NCI-H1417 treated with DMSO at 0.1 percent for 48 hours (cell line): ENCODE measurements at regions not wholly inside any gene's neighbourhood (a gene's known extent, or its start where the extent isn't known, plus 50 kb on each side); places are given as distances from the start of the nearest gene placed in this dataset.

Source experiments
- DNase-seq: peaks from one replicate; lab custom pipeline; 2025; lab: John Stamatoyannopoulos, UW

DNA sequence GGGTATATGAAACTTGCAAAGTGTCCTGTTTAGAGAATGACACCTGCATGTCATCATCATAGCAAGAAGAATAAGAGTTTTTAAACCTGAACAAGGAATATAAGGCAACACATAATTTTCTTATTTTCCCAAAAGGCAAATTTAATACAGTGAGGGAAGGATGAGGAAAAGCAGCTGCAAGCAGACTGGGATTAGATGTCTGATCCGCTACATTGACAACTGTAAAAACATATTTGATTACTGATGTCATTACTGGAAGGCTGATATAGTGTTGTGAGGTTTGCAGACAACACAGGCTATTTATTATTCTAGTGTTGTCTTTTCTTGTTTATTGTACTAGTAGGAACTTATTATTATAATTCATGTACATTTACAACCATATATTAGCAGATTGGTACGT lies 528.7 kb downstream of the ZIC1 start:
- no peak for DNase-seq

DNA sequence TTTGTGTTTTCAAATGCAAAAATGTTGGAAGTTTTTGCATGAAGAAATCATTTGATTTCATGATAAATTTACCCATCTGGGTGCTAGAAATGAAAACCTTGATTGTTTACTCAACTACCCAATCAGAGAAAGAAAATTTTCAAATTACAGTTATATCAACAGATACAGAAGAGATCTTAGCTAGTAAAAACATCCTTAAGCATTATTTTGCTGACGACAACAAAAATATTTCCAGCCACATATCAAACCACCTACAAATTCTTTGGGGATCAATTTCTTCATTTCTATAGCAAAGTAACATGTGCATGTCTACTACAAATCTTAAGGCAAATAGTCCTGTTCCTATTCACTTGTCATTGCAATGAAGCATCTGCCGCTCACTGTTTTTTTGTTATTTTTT lies 530.3 kb downstream of the ZIC1 start:
- no peak for DNase-seq

DNA sequence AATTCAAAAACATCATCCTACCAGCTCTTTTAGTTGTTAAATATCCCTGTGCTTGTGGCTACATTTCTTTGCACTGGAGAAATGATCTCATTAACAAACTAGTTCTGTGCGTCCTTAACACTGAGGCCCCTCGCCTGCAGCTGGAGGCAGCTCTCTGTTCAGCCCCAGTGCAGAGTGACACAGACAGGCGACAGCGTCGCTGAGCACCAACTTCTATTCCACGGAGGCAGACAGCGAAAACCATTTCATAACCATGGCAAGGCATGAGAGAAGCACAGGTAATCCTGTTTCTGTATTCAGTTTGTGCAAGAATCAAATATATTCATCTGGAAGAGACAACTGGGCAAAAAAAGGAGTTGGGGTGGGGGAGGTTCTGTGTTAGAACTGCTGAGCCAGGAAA lies 530.7 kb downstream of the ZIC1 start:
- DNase-seq: no peak

DNA sequence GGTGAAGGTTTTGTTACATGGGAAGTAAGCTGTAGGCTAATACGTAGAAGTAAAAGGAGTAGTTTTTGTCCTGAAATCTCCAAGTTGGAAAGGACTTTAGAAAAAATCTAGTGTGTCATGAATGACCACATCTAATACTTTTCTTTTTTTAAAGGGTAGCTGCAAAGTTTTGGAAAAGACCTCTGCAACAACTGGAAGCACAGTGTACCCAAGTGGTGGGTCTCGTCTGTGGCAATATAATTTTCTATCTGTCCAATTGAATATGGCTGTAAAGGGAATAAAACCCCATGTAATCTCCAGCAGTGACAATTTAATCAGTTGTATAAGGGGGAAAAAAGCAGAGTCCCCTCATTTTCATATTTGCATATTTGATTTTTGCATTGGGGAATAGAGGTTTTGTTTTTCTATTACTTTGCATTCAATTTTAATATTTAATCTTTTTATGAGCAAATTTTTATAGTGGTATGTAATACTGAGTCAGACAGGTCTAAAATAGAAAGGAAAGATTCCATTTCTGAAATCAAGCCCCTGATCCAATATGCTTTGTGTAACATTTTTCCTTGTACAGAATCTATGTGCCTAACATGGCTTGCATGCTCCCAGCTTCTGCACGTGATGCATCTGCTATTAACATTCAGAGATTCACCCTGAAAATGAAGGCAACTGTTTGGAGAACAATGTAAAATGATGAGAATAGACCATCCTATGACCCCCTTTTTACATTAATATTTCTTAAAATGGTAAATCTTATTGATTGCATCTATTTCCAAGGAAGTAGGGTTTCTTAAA lies 531.4 kb downstream of the ZIC1 start:
- DNase-seq: no peak

DNA sequence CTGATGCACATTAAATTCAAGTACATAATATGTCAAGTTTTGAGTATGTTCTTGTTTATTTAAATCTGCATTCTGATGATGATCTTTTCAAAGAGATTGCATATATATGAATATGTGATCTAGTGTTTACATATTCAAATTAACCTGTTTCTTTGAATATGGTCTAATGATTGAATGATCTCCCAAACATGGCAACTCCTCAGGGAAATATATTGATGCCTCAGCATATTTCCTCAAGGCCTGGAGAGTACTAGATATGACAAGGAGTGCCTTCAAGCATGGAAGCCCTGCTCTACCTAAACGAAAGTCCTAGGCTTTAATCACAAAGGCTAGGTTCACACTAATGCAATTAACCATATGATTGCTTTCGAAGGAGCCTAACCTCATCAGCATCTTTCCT lies 532.8 kb downstream of the ZIC1 start:
- no peak for DNase-seq

DNA sequence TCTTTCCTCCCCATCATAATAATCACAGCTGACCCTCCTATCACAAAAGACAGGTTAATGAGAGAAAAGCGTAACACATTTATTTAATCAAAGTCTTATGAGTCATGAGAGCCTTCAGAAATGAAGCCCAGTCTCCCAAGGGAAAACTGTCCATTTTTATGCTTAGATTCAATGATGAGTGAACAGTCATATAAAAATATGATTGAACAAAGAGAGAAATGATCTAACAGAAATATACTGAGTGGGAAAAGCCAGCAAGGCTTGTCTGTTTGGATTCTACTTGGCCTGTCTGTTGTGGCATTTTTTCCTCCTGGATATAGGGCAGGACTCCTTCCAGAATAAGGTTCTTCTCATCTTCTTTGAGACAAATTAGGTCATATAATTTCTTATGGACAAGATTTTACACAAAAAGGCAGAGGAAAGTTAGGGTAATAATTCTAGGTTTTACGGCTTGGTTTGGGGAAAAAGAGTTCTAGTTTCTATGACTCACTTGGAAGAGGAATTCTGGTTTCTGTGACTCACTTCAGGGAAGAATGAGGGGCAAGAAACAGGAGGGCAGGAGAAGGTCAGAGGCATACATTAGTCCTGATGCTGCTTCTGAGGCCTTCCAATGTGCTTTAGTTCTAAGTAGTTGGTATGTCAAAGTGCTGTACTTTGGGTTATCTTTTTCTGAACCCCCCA lies 534.2 kb downstream of the ZIC1 start:
- no peak for DNase-seq

DNA sequence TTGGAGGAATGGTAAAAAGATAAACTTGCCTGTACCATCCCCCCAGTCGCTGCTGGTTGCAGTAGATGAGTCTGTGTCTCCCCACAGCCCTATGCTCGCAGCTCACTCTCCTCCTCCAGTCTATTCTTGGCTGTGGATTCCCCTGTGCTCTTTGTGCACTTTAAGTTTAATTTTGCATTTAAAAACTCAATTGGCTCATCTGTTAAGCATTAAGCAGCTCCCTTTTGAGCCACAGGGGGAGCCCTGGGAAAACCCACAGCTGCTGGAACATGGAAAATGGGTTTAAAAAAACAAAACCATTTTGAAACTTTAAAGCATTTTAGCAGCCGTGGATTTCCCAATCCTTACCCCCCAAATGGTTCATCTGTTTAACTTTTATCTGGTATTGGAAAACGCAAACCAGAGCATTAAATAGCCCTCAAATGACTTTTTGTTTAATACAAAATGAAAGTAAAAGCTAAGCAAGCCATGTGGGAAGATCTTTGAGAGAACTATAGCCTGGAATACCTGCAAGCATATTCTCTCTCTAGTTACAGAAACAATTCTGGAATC lies 536.9 kb downstream of the ZIC1 start:
- DNase-seq: no peak

DNA sequence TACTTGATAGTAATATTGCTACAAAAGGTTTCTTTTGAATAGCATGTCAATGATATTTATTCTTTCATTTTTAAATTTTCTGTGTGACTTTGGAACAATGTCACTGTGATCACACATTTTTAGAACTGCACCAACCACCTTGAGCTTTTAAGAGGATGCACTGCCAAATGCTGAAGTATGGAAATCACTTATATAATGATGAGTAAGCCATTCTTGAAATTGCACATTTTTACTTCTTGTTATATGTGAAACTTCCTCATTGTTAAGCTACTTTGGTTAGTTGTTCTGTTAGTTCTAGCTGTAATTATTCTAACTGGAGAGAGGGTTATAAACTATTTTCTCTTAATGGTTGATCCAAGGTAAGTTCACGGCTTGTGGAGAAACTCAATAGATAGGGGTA lies 547.5 kb downstream of the ZIC1 start:
- no peak for DNase-seq

DNA sequence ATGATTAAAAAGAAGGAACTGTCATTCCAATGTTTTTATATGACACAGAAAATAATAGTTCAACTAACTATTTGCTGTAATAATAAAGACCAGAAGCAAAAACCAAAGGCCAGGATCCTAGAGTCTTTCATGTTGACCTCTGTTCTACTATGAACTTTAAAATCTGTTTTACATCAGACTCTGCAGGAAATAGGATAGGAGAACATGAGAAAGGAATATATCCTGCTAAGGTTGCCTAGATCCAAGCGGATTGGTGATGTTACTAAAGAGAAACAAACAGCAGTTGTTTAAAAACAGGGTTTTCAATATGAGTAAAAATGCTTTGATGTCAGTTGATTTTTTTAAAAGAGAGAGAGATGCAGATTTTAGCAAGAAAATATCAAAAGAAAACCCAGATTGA lies 549.6 kb downstream of the ZIC1 start:
- DNase-seq: no peak

DNA sequence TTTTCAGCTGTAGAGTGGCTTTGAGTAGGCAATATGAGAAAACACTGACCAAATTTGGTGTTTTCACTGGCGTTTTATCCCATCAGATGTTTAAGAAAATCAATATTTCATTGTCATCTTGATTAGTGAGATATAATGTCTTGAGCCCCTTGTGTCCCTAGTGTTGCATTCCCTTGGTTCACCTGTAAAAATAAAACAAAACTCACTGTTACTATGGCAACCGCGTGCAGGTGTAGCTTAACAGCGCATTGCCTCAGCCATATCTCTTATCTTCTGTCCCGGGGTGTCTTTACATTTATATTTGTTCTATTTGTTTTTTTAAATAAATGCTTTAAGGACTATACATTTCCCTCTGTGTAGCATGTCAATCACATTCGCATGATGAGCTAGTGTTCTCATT lies 551.6 kb downstream of the ZIC1 start:
- no peak for DNase-seq

DNA sequence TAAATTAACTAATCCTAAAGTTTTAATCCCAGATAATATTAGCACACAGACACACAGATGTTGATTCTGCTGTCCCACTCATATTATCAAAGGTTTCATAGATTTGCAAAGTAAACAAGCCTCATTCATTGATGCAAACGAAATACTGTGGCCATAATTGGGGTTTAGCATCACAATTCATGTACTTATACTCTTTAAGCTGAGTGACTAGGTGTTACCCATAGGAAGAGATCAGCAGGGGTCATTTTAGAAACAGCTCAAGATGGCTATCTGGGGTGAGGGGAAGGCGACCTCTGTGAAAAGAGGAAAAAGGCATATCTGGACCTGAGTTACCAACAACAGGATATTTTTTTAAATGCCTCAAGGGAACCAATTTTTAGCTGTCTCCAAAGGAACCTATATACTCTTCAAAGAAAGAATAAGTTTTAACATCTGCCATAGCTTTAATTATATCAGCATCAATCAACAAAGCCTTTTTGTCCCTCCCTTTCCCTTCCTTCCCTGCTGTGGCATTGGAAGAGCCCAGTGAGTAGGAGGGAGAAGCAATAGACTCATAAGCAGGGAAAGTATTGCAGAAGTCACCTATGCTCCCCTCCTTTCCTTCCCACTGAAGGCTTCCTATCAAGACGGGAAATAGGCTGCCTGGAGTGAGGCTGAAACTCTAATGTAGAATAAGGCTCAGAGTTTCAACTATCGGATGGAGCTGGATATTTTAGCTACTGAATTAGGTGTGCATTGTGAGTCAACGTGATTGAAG lies 553.4 kb downstream of the ZIC1 start:
- no peak for DNase-seq

DNA sequence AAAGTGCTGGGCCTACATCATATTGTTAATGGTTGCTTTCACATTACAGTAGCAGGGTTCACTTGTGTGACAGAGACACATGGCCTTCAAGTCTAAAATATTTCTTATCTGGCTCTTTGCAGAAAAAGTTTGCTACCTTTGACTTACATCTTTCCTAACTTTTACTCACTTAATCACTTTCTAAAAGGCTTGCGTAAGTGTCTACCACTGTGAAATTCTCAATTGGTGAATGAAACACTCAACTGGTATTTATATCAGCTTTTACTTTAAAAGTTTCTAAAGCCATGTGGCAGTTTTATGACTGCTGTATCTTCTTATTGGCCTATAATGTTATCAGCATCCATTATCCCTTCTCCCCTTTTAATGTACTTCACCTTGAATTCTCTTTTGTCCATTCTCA lies 554.5 kb downstream of the ZIC1 start:
- no peak for DNase-seq

DNA sequence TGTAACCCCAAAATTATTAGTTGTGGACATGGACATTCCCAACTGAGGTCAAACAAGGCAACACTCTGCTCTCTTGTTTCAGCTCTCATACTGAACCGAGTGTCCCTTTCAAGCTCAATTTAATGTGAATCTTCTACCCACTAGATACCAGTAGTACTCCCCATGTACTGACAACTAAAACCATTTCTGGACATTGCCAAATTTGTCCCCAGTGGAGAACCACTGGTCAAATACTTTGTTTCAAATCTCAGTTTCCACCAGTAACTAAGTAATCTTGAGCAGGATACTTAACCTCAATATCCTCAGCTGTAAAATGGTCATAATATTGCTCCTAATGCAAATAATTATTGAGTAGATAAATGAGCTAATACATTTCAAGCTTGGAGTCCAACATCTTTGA lies 566.0 kb downstream of the ZIC1 start:
- no peak for DNase-seq

DNA sequence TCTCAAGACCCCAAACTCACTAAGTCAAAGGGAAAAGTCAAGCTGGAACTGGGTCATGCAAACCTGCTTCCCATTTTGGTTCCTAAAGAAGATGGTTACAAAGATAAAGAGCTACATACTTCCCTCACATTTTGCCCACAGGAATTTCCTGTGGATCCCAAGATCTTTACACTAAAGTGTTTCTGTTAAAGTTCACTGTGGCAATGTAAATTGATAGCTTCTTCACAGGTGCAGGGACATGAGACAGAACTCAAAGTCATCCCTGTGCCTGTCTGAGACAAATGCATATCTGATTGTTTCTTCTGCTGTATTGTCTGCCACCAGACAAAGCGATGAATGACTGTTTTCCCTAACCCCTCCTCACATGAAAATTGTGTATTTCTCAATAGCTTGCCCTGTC lies 567.8 kb downstream of the ZIC1 start:
- no peak for DNase-seq

DNA sequence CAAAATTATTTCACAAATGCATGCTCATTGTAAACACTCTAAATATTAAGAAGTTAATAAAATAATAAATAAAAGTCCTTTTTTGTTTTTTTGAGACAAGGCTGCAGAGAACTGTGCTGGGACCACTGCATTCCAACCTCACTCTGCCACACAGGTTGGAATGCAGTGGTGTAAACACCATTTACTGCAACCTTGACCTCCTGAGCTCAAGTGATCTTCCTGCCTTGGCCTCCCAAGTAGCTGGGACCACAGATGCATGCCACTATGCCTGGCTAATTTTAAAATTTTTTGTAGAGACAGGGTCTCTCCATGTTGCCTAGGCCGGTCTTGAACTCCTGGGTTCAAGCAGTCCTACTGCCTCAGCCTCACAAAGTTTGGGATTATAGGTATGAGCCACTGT lies 578.4 kb downstream of the ZIC1 start:
- DNase-seq: no peak

DNA sequence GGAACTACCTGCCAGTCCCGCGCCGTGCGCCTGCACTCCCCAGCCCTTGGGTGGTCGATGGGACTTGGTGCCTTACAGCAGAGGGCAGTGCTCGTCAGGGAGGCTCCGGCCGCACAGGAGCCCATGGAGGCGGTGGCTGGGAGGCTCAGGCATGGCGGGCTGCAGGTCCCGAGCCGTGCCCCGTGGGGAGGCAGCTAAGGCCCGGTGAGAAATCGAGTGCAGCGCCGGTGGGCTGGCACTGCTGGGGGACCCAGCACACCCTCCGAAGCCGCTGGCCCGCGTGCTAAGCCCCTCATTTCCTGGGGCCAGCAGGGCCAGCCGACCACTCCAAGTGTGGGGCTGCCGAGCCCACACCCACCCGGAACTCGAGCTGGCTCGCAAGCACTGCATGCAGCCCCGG lies 580.2 kb downstream of the ZIC1 start:
- DNase-seq: no peak

DNA sequence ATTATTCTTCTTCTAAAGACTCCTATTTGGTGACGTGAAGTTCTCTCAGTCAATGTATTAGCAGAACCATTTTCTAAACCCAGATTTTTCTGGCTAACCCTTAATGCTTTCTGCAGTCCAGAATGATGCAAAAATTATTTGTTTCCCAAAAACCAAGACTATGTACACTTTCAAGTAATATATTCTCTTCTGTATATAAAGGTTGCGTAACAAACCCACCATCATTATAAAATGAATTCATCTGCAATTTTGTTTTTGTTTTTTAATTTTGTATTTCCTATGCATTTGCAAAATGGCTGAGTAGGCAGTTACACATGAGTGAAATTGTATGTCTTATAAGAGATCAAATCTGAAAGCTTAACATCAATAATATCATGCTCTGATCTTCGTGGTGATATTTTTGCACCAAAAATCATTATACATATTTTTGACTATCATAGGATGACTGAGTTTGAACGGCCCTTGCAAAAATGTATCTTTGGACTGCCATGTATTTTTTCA lies 593.6 kb downstream of the ZIC1 start:
- DNase-seq: no peak

DNA sequence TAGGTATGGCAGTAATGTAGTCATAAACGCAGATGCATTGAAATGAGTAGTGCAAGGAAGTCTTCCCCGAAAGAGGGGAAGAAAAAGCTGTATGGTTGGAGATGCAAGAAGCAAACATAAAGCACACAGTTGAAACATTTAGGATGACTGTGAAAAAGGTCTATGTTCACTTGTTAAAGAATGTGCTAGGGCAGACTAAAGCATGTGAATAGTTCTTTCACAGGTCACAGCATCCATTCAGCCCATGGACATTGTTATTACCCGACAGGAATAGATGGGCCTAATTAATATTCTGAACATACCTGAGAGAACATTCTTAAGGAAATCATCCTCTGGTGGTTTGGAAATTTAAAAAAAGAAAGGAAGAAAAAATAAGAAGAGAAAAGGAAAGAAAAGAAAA lies 595.2 kb downstream of the ZIC1 start:
- DNase-seq: no peak

DNA sequence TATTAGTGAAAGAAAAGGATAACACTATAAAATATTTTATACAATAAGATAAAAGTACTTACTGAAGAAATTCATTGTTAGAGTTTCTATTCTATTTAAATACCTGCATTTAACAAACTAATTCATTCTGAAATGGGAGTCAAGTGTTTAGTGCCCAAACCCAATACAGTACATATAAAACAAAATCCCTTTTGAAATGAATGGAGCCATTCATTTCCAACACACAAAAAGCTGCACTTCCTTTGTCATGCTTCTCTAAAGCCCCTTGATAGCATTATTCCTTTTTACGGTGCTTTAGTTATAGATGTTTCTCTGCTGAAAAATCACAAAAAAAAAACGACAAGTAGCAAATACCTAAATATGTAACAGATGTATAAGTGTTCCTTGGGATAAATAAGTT lies 596.3 kb downstream of the ZIC1 start:
- DNase-seq: no peak

DNA sequence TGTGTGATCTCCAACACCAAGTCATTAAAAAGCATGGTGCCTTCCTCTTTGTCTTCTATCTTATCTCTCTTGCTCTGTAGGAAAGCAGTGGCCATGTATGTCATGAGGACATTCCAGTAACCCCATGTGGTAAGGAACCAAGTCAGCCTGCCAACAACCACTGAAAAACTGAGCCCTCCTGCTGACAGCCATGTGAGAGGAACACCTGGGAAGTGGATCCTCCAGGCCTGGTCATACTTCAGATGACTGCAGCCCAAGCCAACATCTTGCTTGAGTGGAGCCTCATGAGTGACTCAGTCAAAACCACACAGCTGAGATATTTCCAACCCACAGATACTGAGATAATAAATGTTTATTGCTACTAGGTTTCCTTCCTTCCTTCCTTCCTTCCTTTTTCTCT lies 597.3 kb downstream of the ZIC1 start:
- DNase-seq: no peak

DNA sequence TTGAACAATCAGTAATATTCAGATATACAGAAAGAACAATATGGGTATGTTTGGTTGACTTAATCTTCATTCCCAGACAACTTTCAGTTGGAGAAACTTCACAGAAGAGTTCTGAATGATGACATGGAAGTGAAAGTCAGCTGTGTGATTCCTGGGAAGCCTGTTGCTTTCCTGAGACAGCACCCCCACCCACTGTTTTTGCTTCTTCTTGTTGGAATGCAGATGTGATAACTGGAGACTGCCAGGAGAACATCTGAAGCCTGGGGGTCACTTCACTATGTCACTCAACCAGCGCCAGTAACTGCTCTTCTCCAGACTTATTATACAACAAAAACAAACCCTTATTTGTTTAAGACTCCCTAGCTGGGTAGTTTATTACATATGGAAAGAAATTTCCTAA lies 599.4 kb downstream of the ZIC1 start:
- no peak for DNase-seq

DNA sequence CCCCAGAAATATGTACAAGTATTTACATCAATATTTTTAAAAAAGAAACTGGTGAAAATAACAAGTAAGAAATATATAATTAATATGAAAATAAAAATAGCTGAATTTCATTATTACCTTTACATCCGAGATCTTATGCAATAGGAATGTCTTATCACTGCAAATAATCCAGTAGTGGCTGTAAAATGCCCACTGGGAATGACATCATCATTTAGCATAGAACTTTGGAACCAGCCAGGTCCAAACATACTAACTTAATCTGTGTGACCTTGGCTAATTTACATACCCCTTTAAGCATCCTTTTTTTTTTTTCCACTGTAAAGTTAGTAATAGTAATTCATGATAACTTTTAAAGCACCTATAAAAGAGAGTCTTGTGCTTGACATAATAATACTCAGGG lies 611.7 kb downstream of the ZIC1 start:
- no peak for DNase-seq

DNA sequence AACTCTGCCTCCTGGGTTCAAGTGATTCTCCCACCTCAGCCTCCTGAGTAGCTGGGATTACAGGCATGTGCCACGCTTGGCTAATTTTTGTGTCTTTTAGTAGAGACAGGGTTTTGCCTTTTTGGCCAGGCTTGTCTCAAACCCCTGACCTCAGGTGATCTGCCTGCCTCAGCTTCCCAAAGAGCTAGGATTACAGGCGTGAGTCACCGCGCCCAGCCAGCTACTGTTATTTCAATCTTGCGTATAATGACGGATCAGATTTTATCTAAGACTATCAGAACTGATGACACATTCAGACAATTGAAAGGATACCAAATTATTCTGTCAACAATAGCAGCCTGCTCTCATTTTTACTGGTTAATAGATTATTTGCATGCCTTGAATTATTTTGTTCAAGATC lies 612.2 kb downstream of the ZIC1 start:
- no peak for DNase-seq
